HepG2 (cell line): ENCODE measurements at regions not wholly inside any gene's neighbourhood (a gene's known extent, or its start where the extent isn't known, plus 50 kb on each side); places are given as distances from the start of the nearest gene placed in this dataset.

Source experiments
- ATAC-seq: fragments of 200-7000 bp; cut with Tn5 transposase; 3 replicates; pipeline ENCODE4 v1.9.1; 2020; ENCODE audit warnings: mild to moderate bottlenecking, moderate library complexity
- BruUV-seq: library from RNA; stranded (reverse); fragments of 400-500 nt; replicated peaks from 2 replicates; lab custom pipeline; 2021; lab: Mats Ljungman, UMichigan
- CTCF ChIA-PET: fragments of 300-600 bp; formaldehyde crosslinking; extraction: SDS; loops from one replicate; lab custom pipeline; 2021; ENCODE audit warnings: low total read pairs, inconsistent platforms, low intra/inter-chr PET ratio; lab: Yijun Ruan, JAX
- POLR2A ChIA-PET: fragments of 350-600 bp; sonication (Branson Sonifier 250); formaldehyde crosslinking; loops from one replicate; lab custom pipeline; 2020; ENCODE audit warnings: antibody characterized with exemption, inconsistent platforms; lab: Yijun Ruan, JAX
- DNase-seq: peaks from one replicate; pipeline ENCODE4 v3.0.0-alpha.2; 2015; ENCODE audit warnings: low spot score
- FAIRE-seq: peaks from 3 replicates; lab custom pipeline; 2011; peaks lifted over from hg19 to GRCh38; lab: Jason Lieb, UNC
- H2AFZ ChIP-seq: one replicate; pipeline ENCODE4 v1.6.1; 2011; ENCODE audit warnings: low read length, inconsistent platforms
- H3K27ac ChIP-seq: fragments of 300-600 bp; 3 replicates; pipeline ENCODE4 v1.8.0; 2011; ENCODE audit warnings: mixed run types, mild to moderate bottlenecking, mixed read lengths, low read length, inconsistent platforms; ENCODE audit not compliant: insufficient read depth; ENCODE audit errors: extremely low read length
- H3K27me3 ChIP-seq, 2 experiments: fragments of 200-600 bp in 1 of 2; 2 replicates in 1 of 2; 3 replicates in 1 of 2; pipeline versions ENCODE4 v1.6.0 to v1.8.0; 2011; ENCODE audit warnings: low read length in 2 of 2, mild to moderate bottlenecking in 2 of 2, moderate library complexity in 2 of 2, inconsistent platforms in 1 of 2; ENCODE audit not compliant: insufficient read depth in 2 of 2, control insufficient read depth in 1 of 2
- H3K36me3 ChIP-seq, 2 experiments: fragments of 200-600 bp in 1 of 2; replicated peaks in 1 of 2; 2 replicates in 1 of 2; 3 replicates in 1 of 2; pipeline versions ENCODE4 v1.5.1 to v1.8.0; 2011; ENCODE audit warnings: low read length in 2 of 2, inconsistent platforms in 1 of 2; ENCODE audit not compliant: insufficient read depth in 2 of 2, control insufficient read depth in 1 of 2
- H3K4me1 ChIP-seq: 2 replicates; pipeline ENCODE4 v1.5.1; 2012; ENCODE audit warnings: low read length, inconsistent platforms; ENCODE audit not compliant: insufficient read depth
- H3K4me2 ChIP-seq: 2 replicates; pipeline ENCODE4 v1.6.0; 2011; ENCODE audit warnings: low read depth, low read length, inconsistent platforms
- H3K4me3 ChIP-seq, 3 experiments: fragments of 200-600 bp in 1 of 3; sonication (generic), shearing (Covaris generic) in 1 of 3; replicated peaks in 1 of 3; 2 replicates each; pipeline ENCODE4 v1.5.1; 2011 to 2016; ENCODE audit warnings: low read length in 3 of 3, inconsistent platforms in 2 of 3, low read depth in 2 of 3, mild to moderate bottlenecking in 2 of 3, control low read depth in 1 of 3, mixed read lengths in 1 of 3; ENCODE audit not compliant: insufficient read depth in 1 of 3
- H3K79me2 ChIP-seq: one replicate; pipeline ENCODE4 v1.6.1; 2011; ENCODE audit warnings: low read length, inconsistent platforms; ENCODE audit not compliant: insufficient read depth
- H3K9ac ChIP-seq: 2 replicates; pipeline ENCODE4 v1.6.0; 2011; ENCODE audit warnings: mild to moderate bottlenecking, low read depth, low read length, inconsistent platforms; ENCODE audit not compliant: insufficient read depth
- H3K9me3 ChIP-seq: 2 replicates; pipeline ENCODE4 v1.5.1; 2012; ENCODE audit warnings: mild to moderate bottlenecking, low read length
- H4K20me1 ChIP-seq: 2 replicates; pipeline ENCODE4 v1.6.0; 2011; ENCODE audit warnings: inconsistent platforms, mild to moderate bottlenecking, low read length, moderate library complexity; ENCODE audit not compliant: insufficient read depth
- ATF7 ChIP-seq, 2 experiments: fragments of 450-650 bp in 1 of 2; sonication (generic) in 1 of 2; formaldehyde crosslinking in 1 of 2; IDR thresholded peaks; 2 replicates each; pipeline versions ENCODE4 v1.4.0 to v1.6.1; 2016 to 2020; ENCODE audit warnings: antibody characterized with exemption in 1 of 2, mild to moderate bottlenecking in 1 of 2, missing genetic modification reagents in 1 of 2
- ATRX ChIP-seq: sonication (generic); formaldehyde crosslinking; IDR thresholded peaks from 2 replicates; pipeline ENCODE4 v1.4.0; 2020; ENCODE audit warnings: missing genetic modification reagents, borderline replicate concordance
- CREB1 ChIP-seq, 2 experiments: fragments of 450-650 bp in 1 of 2; IDR thresholded peaks; 2 replicates each; pipeline ENCODE4 v1.6.1; 2016 to 2017; ENCODE audit warnings: control low read depth in 1 of 2, mild to moderate bottlenecking in 1 of 2, missing compliant biosample characterization in 1 of 2, missing genetic modification characterization in 1 of 2
- IRF1 ChIP-seq: sonication (generic); formaldehyde crosslinking; IDR thresholded peaks from 2 replicates; pipeline ENCODE4 v1.4.0; 2020; ENCODE audit warnings: low read depth, mild to moderate bottlenecking, missing genetic modification reagents
- MAFF ChIP-seq: IDR thresholded peaks from 2 replicates; pipeline ENCODE4 v1.6.1; 2011; ENCODE audit warnings: low read depth, low read length, improper control_type of control experiment
- MEIS2 ChIP-seq: sonication (generic); formaldehyde crosslinking; IDR thresholded peaks from 2 replicates; pipeline ENCODE4 v1.9.0; 2021; ENCODE audit warnings: mild to moderate bottlenecking, missing genetic modification reagents
- PCBP1 ChIP-seq: fragments of 200-400 bp; formaldehyde crosslinking; IDR thresholded peaks from 2 replicates; pipeline ENCODE4 v1.6.1; 2017; ENCODE audit warnings: mild to moderate bottlenecking, low read depth, low read length, borderline replicate concordance
- ZFYVE20 ChIP-seq: sonication (generic); formaldehyde crosslinking; IDR thresholded peaks from 2 replicates; pipeline ENCODE4 v1.8.0; 2023; ENCODE audit warnings: low read depth, mild to moderate bottlenecking, moderate library complexity, missing genetic modification reagents, borderline replicate concordance
- ZNF251 ChIP-seq: sonication (generic); formaldehyde crosslinking; IDR thresholded peaks from 2 replicates; pipeline ENCODE4 v1.9.0; 2021; ENCODE audit warnings: mild to moderate bottlenecking, missing genetic modification reagents
- ZNF44 ChIP-seq: sonication (generic); formaldehyde crosslinking; IDR thresholded peaks from 2 replicates; pipeline ENCODE4 v1.5.1; 2020; ENCODE audit warnings: mild to moderate bottlenecking, missing genetic modification reagents
- ZNF484 ChIP-seq: sonication (generic); formaldehyde crosslinking; IDR thresholded peaks from 2 replicates; pipeline ENCODE4 v1.5.1; 2020; ENCODE audit warnings: mild to moderate bottlenecking, low read depth, missing genetic modification reagents, borderline replicate concordance
- ZNF652 ChIP-seq: IDR thresholded peaks from 2 replicates; pipeline ENCODE4 v1.6.1; 2016; ENCODE audit warnings: low read depth, borderline replicate concordance
- ZNF687 ChIP-seq: sonication (generic); formaldehyde crosslinking; IDR thresholded peaks from 2 replicates; pipeline ENCODE4 v1.5.1; 2020; ENCODE audit warnings: mild to moderate bottlenecking, missing genetic modification reagents, moderate library complexity
- WGBS: methylation state at CpG from one replicate; pipeline ENCODE4 v1.1.6; 2017; ENCODE audit warnings: low lambda C conversion rate; 5-methylcytosine and 5-hydroxymethylcytosine counted together
- in situ Hi-C: cut with HindIII; loops from 2 replicates; pipeline ENCODE4 v1.10.0; 2017; ENCODE audit warnings: low pct_unique_long_range_greater_than_20kb; ENCODE audit not compliant: extremely low pct_ligation_motif_present
- intact Hi-C: fragments of 100-400 bp; cut with micrococcal nuclease; formaldehyde crosslinking; loops from one replicate; pipeline ENCODE4 v1.10.0; 2022; ENCODE audit not compliant: unreplicated experiment

GRCh38 chr5:99119326-99119725 is 190.5 kb upstream of the CHD1 start:
- in situ Hi-C loops = loop anchor here (25.0 kb wide), 1 partner anchor 1393 kb away; no protein-coding TSS in a partner anchor
- WGBS = 3% methylated on average over 3 of the region's 3 CpGs
- BruUV-seq = no TSS peak

GRCh38 chr5:99116526-99116925 is 187.7 kb upstream of the CHD1 start:
- H3K9me3 ChIP-seq = no peaks in the 10 kb centered on the region
- no peak overlapping the region for H3K27ac ChIP-seq
- intact Hi-C loops (no loop called here), in situ Hi-C loops (loop anchor here (25.0 kb wide), 1 partner anchor 1396 kb away; no protein-coding TSS in a partner anchor)
- no peak overlapping the region for H3K4me3 ChIP-seq
- CTCF ChIA-PET = no interaction called here
- H3K27me3 ChIP-seq = no peaks in the 10 kb centered on the region; a peak in 1 of 5 replicates
- no peak overlapping the region for H3K4me2 ChIP-seq
- no peak overlapping the region for H3K9ac ChIP-seq
- FAIRE-seq = no peak
- no peaks in the 10 kb centered on the region for H4K20me1 ChIP-seq
- no peak overlapping the region for H2AFZ ChIP-seq
- peak; percentile 92 for TF ChIP-seq CREB1 (IDR thresholded peaks at IDR 0.05)
- no peak for TF ChIP-seq CREB1 (CRISPR knock-in tag; IDR thresholded peaks at IDR 0.05)
- peak; percentile 98 for TF ChIP-seq ATF7 (IDR thresholded peaks at IDR 0.05)
- TF ChIP-seq ATF7 (CRISPR knock-in tag; IDR thresholded peaks at IDR 0.05) = no peak
- TF ChIP-seq ZNF687 (CRISPR knock-in tag) = no peak
- TF ChIP-seq ATRX (CRISPR knock-in tag) = no peak
- no peak for TF ChIP-seq ZNF251 (CRISPR knock-in tag)
- TF ChIP-seq ZNF44 (CRISPR knock-in tag) = no peak
- TF ChIP-seq ZNF652 = no peak
- TF ChIP-seq MAFF = no peak
- no peak for TF ChIP-seq PCBP1
- no peaks in the 10 kb centered on the region for H3K4me1 ChIP-seq
- ATAC-seq = no peak
- H3K79me2 ChIP-seq = no peaks in the 10 kb centered on the region
- H3K36me3 ChIP-seq = no peaks in the 10 kb centered on the region
- WGBS = 4% methylated on average over 4 of the region's 4 CpGs
- no TSS peak for BruUV-seq
- POLR2A ChIA-PET = no interaction called here
- DNase-seq = no peak

More at GRCh38 chr5:99119326-99119725, 190.5 kb upstream of the CHD1 start:
- Histone ChIP-seq H3K4me1 (no peaks in the 10 kb centered on the region), H3K4me3 (no peak overlapping the region), H3K36me3 (no peaks in the 10 kb centered on the region), H3K79me2 (no peaks in the 10 kb centered on the region), H3K9ac (no peak overlapping the region), H4K20me1 (no peaks in the 10 kb centered on the region), H2AFZ (no peak overlapping the region), H3K27me3 (no peaks in the 10 kb centered on the region; a peak in 1 of 5 replicates), H3K27ac (no peak overlapping the region), H3K4me2 (no peak overlapping the region), H3K9me3 (no peaks in the 10 kb centered on the region)
- intact Hi-C loops = no loop called here
- TF ChIP-seq MEIS2 (no peak), ZFYVE20 (CRISPR knock-in tag) (no peak), ZNF484 (CRISPR knock-in tag) (no peak), IRF1 (CRISPR knock-in tag) (no peak)
- ChIA-PET POLR2A (no interaction called here), CTCF (no interaction called here)
- DNase-seq (no peak), ATAC-seq (no peak), FAIRE-seq (no peak)
